HG02884 (cell line): ENCODE measurements at regions not wholly inside any gene's neighbourhood (a gene's known extent, or its start where the extent isn't known, plus 50 kb on each side); places are given as distances from the start of the nearest gene placed in this dataset.
"Not testable (repeated sequence)": the region's sequence is repeated elsewhere in the genome, so short reads cannot be mapped to it uniquely, and the experiment has no call there.

ENCODE experiments used
- ATAC-seq: cut with Tn5 transposase; IDR thresholded peaks from one replicate; pipeline ENCODE4 v1.9.1; 2021; ENCODE audit warnings: mild to moderate bottlenecking, moderate library complexity; ENCODE audit not compliant: unreplicated experiment

DNA sequence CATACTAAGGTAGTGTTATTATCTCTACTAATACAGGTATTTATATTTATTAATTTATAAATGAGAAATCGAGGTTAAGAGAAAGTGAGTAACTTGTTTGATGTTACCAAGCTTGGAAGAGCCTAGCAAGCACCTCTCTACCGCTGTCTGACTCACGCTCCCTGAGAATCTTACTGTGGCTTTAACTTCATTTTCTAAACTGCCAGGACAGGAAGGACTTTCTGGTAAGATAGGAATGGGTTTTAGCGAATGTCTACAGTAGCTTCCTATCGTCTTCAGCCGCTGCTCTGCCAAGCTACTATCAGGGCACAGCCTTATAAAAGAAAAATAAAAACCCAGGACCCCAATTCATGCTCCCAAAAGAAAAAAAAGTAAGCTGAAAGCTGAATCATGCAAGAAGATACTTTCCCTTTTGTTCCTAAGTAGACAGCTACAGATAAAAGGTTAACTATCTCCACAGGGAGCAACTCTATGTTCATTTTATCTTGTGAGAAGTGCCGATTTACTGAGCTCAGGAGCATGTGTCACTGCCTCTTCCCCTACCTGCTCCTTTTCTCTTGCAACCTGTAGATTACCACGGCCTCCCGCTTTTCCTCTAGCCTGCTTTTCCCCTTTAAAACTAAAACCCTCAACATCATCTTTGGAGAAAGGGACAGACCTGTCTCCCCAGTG, 60.2 kb downstream of the THNSL1 start:
- no peak for ATAC-seq

DNA sequence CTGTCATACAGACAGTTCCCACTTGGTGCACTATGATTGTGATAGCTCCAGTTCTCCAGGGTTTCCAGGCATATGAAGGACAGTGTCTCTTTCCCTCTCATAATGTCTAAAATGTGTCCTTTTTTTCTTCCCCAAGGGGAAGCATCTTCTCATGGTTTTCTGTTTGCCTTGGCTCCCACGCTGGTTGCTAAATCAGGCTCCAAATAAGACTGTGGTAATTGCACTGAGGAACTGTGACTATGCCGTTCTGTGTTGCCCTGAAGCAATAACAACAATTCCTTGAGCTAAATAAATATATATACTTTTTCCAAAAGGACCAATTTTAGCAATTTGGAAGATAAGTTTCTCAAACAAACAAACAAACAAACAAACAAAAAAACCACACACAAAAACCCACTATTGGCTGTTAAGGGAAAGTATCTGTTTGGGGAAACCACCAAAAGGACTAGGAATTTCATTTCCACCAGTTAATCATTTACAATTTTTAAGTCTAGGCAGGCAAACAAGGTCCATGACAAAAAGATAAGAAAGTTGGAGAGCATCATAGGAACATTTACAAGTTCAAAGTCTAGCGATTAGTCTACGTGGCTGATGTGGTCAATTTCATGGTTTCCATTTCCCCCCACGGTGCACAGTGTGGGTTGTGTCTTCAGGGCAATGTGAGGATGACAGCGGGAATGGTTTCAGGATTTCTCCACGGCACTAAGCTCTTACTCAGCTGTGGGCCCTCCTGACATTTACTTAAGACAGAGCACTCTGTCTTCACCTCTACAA, 62.4 kb downstream of the THNSL1 start:
- ATAC-seq = no peak

DNA sequence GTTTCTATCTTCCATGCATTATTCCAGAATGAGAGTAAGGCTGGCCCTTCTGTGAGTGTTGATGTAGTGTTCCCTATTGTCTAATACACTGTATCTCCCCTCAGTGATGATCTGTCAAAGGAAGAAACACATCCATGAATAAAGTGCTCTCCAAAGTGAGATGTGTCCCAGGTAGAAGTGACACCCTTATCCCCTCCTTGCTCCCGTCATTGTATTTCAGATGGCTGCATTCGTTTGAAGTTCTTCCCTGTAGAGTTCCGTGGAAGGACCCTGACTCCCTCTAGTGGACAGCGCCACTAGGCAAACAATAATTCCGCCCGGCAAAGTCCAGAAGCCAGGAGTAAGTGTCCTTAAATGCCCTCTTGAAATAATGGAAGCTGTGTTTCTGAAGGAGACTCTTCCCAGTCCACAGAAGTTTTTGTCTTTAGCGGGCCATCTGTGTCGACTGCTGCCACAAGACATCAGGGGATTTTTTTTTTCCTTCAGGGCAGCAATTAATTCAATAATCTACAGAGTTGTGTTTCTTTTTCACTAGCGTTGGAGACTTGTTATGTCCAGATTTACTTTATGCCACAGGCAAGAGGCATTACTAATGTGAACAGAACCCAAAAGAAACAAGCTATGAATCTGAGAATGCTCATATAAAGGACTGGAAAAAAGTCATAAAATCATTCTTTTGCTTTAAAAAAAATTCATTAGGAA, 64.6 kb downstream of the THNSL1 start:
- ATAC-seq = peak; percentile 85

DNA sequence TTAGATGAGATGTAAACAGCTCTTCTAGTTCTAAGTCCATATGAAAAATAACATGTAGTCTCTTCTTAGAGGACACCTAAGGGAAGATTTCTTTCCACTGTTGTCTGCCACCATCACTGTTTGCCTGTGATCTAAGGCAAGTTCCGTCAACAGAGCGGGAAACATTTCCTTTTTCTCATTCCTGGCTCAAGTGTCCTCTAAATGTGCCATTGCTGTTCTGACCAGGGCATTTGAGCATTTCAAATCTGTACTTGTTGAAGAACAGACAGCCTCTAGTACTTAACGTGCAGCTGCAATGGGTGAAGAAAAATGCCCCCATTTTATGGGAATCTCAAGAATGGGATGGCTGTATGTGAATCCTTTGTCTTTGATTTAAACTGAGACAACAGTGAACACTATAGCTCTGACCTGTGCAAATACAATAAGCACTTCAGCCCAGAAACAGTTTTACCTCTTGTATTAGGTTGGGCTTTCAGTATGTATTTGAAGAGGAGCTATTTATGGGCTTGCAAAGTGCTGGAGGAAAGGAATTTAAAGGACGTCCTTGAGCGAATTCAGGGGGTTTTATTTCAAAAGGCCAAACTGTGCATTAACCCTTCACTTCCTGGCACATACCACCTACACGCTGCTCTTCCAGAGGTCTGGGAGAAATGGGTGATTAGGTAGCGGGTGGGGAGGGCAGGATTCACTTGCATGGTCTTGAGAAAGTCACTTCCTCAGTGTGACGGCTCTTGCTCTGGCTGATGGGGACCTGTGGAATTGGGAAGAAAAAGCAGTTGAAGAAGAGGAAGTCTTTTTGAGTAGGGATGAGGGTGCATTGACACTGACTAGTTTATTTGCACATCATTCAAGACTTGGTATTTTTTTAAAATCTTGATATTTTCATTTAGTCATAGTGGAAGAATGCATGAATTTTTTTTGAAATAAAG, 66.1 kb downstream of the THNSL1 start:
- no peak for ATAC-seq

DNA sequence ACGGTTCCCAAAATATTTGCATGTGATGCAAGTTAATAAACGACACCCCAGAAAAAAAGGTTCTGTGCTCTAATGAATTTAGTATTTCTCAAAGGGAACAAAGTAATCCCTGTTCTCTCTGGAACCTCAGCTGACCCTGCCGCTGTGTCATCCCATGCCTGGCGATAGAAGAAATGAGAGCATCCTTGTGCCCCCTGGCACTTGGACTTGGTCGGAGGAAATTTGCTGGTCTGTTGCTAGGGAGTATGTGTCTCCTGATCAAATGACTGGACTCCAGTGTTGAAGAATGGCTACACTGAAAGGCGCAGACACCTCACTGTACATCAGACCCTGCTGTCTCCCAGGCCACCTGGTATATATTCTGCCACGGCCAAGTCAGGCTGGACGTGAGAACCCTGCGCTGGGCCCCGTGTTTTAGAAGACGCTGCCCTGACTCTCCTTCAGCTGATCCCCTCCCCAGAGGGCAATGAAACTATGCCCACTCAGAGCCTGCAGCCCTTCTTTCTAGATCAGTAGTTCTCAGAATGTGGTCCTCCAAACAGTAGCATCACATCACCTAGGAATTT, 67.2 kb downstream of the THNSL1 start:
- no peak for ATAC-seq

DNA sequence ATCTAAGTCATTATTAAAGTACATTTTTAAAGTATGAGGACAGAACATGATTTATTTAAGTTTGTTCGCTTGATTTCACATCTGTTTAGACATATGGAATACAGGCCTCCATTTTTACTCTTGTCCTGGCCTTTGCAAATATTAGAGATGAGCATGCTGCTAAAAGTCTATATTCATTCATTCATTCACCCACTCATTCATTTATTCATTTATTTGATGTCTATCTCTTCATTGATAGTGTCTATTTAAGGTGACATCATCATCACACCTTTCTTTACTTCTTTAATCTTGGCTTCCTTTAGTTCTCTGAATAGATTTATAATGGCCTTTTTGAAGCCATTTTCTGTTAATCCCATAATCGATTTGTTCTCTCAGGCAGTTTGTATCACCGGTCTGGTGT, 68.0 kb downstream of the THNSL1 start:
- no peak for ATAC-seq

DNA sequence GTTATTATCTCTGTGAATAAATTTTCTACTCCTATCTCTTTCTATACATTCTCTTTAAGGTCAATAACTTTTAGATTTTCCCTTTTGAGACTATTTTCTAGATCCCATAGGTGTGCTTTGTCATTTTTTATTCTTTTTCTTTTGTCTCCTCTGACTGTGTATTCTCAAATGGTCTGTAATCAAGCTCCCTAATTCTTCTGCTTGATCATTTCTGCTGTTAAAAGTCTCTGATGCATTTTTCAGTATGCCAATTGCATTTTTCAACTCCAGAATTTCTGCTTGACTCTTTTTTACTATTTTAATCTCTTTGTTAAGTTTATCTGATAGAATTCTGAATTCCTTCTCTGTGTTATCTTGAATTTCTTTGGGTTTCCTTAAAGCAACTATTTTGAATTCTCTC, 78.2 kb downstream of the THNSL1 start:
- ATAC-seq = no peak

DNA sequence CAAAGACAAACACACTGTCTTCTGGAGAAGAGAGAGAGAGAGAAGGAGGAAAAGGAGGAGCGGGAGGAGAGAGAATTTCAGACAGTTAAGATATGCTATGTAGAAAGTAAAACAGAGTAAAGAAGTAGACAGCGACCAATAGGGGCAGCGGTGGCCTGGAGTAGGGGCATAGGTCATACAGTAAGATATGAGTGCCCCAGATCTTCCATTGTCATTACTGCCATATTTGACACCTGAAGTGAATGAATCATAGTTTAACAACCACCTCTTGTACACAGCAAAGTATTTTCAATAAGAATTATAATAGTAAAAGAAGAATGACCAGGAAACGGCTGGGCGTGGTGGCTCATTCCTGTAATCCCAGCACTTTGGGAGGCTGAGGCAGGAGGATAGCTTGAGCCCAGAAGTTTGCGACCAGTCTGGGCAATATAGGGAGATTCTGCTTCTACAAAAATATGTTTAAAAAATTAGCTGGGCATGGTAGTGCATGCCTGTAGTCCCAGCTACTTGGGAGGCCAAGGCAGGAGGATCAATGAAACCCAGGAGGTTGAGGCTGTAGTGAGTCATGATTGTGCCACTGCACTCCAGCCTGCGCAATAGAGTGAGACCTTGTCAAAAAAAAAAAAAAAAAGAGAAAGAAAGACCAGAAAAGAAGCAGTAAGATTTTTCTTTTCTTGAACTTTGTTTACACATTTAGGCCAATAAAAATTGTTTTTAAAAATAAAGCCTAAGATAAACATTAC, 77.0 kb upstream of the GPR158 start:
- ATAC-seq = no peak

DNA sequence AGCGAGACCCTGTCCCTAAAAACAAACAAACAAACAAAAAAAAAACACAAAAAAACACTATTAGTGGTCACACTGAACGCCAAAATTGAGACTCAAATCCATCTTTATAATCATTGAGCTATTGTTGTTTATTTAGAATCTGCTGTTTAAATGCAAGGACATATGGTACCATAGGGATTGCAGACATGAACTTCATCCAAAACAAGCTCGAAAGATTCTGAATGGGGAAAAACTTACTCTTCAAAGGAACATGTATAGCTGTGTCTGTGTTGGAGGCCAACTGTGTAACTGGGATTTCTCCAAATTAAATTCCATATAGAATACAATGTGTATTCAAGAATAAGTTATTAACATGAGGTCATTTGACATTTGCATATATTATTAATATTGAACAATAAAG, 74.7 kb upstream of the GPR158 start:
- ATAC-seq = no peak

DNA sequence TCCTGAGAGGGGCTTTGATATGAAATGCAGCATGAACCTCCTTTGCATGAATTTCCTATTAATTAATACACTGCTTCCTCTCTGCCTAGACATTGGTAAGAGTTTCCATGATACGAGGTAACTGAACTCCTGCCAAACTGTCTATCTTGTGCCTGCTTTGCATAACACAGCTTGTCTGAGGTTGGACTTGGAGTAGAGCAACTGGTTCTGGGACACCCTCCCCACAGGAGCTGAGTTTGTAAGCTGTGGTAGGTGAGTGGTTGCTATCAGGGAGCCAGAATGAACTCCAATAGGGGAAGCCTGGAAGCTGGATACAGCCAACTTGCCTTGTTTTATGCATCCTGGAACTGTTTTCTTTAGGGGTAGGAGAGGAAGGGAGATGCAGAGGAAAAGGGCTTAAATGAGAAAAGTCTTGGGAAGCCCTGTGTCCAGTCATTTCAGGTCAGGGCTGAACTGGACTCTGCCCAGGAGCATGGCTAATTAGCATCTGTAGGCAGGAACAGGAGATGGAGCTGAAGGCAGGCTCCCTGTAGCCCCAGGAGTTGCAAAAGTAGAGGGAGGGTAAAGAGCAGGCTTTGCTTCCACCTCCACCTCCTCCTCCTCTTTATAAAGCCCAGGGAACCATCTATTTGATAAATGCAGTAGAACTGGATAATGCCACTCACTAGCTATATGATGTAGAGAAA, 73.2 kb upstream of the GPR158 start:
- ATAC-seq = no peak

DNA sequence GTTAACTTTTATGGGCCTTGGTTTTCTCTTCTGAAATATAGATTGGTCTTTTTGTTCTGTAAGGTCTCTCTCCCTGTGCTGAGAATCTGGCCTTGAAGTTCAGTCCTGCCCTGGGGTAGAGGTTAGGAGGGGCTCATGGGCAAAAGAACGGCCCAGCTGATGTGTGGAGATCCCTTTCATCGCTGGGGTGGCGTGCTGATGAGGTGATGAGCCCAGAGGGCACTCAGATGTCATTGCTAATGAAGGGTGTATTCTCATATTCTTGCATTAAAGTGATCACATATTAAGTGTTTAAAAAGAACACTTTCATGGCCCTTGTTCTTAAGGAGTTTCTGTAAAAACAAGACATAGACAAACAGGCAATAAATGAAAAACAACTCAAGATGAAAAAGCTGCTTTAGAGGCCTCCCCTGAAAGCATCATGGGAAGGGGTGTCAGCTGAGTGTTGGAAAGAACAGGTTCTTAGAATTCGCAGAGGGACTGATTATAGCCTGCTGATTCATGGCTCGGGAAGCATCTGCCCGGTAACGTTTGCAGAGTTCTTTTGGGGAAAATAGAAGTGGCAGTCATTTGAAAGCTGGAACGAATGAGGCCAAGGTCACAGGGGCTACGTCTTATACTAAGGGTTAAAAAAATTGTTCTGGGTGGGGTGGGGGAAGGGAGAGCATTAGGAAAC, 72.5 kb upstream of the GPR158 start:
- ATAC-seq = no peak

DNA sequence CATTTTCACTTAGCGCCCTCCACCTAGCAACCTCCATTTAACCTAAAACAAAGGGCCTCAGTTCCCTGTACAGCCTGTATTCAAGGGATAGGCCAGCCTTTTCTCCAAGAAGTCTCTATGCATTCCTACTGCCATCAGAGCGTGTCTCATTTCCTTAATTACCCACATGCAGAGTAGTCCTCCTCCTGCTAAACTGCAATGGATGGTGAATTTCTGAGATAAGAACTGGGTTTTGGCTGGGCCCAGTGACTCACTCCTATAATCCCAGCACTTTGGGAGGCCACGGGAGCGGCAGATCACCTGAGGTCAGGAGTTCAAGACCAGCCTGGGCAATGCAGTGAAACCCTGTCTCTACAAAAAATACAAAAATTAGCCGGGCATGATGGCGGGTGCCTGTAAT, 71.1 kb upstream of the GPR158 start:
- ATAC-seq = no peak

DNA sequence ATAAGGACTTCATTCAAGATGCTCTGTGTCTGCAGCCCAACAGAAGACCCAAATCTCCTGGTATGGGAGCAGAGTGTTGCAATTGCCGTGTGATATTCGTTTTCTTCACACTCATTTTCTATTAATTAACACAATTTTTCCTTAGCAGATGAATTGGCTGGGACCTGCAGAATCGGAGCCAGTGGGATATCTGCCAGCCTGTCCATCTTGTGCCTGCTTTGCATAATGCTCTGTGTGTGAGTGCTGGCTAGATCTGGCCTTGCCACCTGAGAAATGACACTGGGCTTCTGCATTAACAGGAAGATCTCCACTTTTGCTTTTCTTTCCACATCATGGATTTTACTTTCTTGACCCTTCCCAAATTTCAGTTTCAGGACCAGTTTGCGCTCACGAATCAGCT, 70.4 kb upstream of the GPR158 start:
- ATAC-seq = no peak

DNA sequence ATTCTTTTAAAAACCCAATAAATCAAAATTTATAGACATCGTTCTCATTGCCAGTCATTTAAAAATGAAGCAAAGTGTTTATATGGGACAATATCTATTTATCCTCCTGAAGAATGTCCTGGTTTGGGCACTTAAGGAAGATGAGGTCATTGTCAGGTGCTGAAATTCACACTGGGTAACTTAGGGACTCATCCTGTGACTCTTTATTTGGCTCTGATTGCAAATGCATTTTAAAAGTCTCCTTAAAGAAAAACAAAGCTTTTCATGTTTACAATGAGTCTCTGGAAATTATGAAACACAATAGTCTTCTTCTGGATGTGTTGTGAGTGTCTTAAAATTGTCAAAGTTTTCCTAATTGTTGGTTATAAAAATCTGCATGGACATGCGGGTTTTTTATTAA, 69.5 kb upstream of the GPR158 start:
- ATAC-seq = no peak

DNA sequence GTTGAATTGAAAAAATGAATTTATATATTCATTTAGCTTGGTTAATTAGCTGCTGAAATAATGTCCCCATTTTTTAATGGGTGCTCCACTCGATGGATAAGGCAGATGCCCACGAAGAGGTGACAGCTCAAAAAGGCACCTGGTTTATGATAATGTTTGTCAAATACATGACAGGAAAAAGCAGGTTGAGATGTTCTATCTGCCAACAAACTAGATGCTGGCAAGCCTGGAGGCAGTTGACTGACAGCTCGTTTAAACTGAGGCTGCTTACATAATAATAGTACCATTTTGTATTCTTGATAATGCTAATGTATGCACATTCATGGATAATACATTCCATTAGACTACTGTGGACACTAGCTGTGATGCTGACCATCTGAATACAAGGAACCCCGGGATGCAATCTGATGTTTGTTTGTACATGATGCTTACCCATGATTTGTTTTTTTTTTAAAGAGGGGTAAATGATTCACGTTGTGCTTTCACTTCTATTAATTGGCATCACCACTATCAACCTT, 69.0 kb upstream of the GPR158 start:
- ATAC-seq = no peak

DNA sequence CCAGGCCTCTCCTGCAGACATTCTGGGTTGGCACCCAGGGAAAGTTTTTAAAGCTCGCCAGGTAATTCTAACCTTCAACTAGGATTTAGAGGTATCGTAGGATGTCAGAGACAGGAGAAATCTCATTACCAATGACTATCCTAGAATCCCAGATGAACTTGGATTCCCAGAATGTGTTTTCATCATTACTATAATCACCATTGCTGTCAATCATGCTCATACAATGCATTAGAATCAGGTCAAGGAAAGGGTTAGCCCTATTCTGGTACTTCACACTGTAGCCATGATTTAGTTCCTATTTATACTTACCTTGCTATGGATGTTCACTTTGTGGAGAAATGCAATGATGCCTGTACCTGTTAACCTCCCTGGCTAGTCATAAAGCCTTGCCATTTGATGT, 67.0 kb upstream of the GPR158 start:
- no peak for ATAC-seq

DNA sequence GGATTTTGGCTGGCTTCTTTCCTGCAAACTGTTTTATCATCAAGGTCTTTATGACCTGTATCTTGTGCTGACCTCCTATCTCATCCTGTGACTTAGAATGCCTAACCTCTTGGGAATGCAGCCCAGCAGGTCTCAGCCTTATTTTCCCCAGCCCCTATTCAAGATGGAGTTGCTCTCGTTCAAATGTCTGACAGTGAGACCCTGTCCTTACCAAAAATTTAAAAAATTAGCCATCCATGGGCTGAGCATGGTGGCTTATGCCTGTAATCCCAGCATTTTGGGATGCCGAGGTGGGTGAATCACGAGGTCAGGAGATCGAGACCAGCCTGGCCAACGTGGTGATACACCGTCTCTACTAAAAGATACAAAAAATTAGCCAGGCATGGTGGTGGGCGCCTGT, 64.9 kb upstream of the GPR158 start:
- ATAC-seq = not testable (repeated sequence)

DNA sequence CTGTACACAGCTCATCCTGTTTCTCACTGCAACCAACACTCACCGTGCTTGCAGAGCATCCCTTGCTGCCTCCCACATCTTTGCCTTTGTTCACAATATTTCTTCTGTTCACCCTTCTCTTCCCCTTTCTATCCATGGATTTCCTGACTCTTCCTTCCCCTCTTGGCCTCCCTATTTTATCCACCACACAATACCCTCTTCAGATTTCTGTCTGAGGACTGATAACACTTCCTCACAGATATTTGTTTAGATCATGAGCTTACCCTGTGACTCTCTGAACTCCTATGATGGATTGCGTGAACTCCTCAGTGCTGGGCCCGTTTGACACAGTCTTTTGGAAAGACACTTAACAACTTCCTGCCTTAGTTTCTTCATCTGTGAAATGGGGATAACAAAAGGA, 62.8 kb upstream of the GPR158 start:
- ATAC-seq = no peak
